H9 (cell line): ENCODE measurements at regions not wholly inside any gene's neighbourhood (a gene's known extent, or its start where the extent isn't known, plus 50 kb on each side); places are given as distances from the start of the nearest gene placed in this dataset.

Experiments used
- DNase-seq: peaks from one replicate; pipeline ENCODE4 v3.0.0-alpha.2; 2017
- H2AFZ ChIP-seq: one replicate; pipeline ENCODE4 v1.6.1; 2013; ENCODE audit warnings: mild to moderate bottlenecking, low read length, control low read depth, moderate library complexity
- H2AK5ac ChIP-seq: 2 replicates; pipeline ENCODE4 v1.6.1; 2013; ENCODE audit warnings: low read length, control low read depth, mixed read lengths; ENCODE audit not compliant: insufficient read length
- H2BK120ac ChIP-seq: one replicate; pipeline ENCODE4 v1.6.1; 2013; ENCODE audit warnings: low read depth, mild to moderate bottlenecking, low read length, control low read depth, inconsistent platforms; ENCODE audit not compliant: poor library complexity, severe bottlenecking
- H2BK12ac ChIP-seq: 2 replicates; pipeline ENCODE4 v1.6.1; 2013; ENCODE audit warnings: low read length, control low read depth, mixed read lengths, low read depth; ENCODE audit not compliant: insufficient read length
- H2BK15ac ChIP-seq: 2 replicates; pipeline ENCODE4 v1.6.1; 2013; ENCODE audit warnings: low read depth, low read length, control low read depth
- H2BK20ac ChIP-seq: one replicate; pipeline ENCODE4 v1.6.1; 2013; ENCODE audit warnings: low read depth, mild to moderate bottlenecking, low read length, control low read depth, inconsistent platforms; ENCODE audit not compliant: poor library complexity, severe bottlenecking
- H2BK5ac ChIP-seq: 2 replicates; pipeline ENCODE4 v1.6.1; 2013; ENCODE audit warnings: low read length, control low read depth, mixed read lengths; ENCODE audit not compliant: insufficient read length
- H3K14ac ChIP-seq: 2 replicates; pipeline ENCODE4 v1.6.1; 2013; ENCODE audit warnings: low read length, control low read depth; ENCODE audit not compliant: insufficient read depth
- H3K18ac ChIP-seq: 2 replicates; pipeline ENCODE4 v1.6.1; 2013; ENCODE audit warnings: low read depth, mild to moderate bottlenecking, mixed read lengths, low read length, control low read depth; ENCODE audit not compliant: insufficient read length
- H3K23ac ChIP-seq: 2 replicates; pipeline ENCODE4 v1.6.1; 2013; ENCODE audit warnings: low read length, control low read depth, mixed read lengths, low read depth; ENCODE audit not compliant: insufficient read length
- H3K23me2 ChIP-seq: 2 replicates; pipeline ENCODE4 v1.6.1; 2013; ENCODE audit warnings: low read depth, mild to moderate bottlenecking, mixed read lengths, low read length, control low read depth; ENCODE audit not compliant: insufficient read length, poor library complexity, severe bottlenecking
- H3K27ac ChIP-seq: 2 replicates; pipeline ENCODE4 v1.5.1; 2013; ENCODE audit warnings: low read length, control low read depth, mixed read lengths, low read depth; ENCODE audit not compliant: insufficient read length
- H3K27me3 ChIP-seq: 2 replicates; pipeline ENCODE4 v1.6.1; 2013; ENCODE audit warnings: low read length, control low read depth, inconsistent platforms; ENCODE audit not compliant: insufficient read depth
- H3K4ac ChIP-seq: 2 replicates; pipeline ENCODE4 v1.6.1; 2013; ENCODE audit warnings: low read depth, mild to moderate bottlenecking, control low read depth, inconsistent platforms, low read length, moderate library complexity
- H3K4me1 ChIP-seq: 2 replicates; pipeline ENCODE4 v1.6.1; 2013; ENCODE audit warnings: low read length, control low read depth, inconsistent platforms; ENCODE audit not compliant: insufficient read depth
- H3K4me2 ChIP-seq: 2 replicates; pipeline ENCODE4 v1.6.1; 2013; ENCODE audit warnings: low read length, control low read depth, mixed read lengths; ENCODE audit not compliant: insufficient read length, insufficient read depth
- H3K56ac ChIP-seq: 2 replicates; pipeline ENCODE4 v1.6.1; 2013; ENCODE audit warnings: low read depth, mild to moderate bottlenecking, mixed read lengths, low read length, control low read depth; ENCODE audit not compliant: insufficient read length
- H3K79me1 ChIP-seq: 2 replicates; pipeline ENCODE4 v1.6.1; 2013; ENCODE audit warnings: low read depth, mild to moderate bottlenecking, moderate library complexity, low read length, control low read depth, inconsistent platforms; ENCODE audit not compliant: insufficient read depth, poor library complexity, severe bottlenecking
- H3K79me2 ChIP-seq: 2 replicates; pipeline ENCODE4 v1.6.1; 2013; ENCODE audit warnings: low read length, control low read depth, inconsistent platforms; ENCODE audit not compliant: insufficient read depth
- H3K9ac ChIP-seq: 2 replicates; pipeline ENCODE4 v1.6.1; 2013; ENCODE audit warnings: low read length, control low read depth, mixed read lengths; ENCODE audit not compliant: insufficient read length; ENCODE audit errors: extremely low read depth
- H3K9me3 ChIP-seq: one replicate; pipeline ENCODE4 v1.6.1; 2013; ENCODE audit warnings: low read depth, low read length, inconsistent platforms; ENCODE audit not compliant: control insufficient read depth
- H3T11ph ChIP-seq: one replicate; pipeline ENCODE4 v1.6.1; 2013; ENCODE audit warnings: mild to moderate bottlenecking, low read length, control low read depth, inconsistent platforms
- H4K20me1 ChIP-seq: one replicate; pipeline ENCODE4 v1.6.1; 2013; ENCODE audit not compliant: control insufficient read depth, insufficient read length, insufficient read depth
- H4K5ac ChIP-seq: 2 replicates; pipeline ENCODE4 v1.6.1; 2013; ENCODE audit warnings: low read depth, mild to moderate bottlenecking, mixed read lengths, low read length, control low read depth; ENCODE audit not compliant: insufficient read length
- H4K8ac ChIP-seq: replicated peaks from 2 replicates; pipeline ENCODE4 v1.6.1; 2013; ENCODE audit warnings: low read length, control low read depth, mixed read lengths, low read depth; ENCODE audit not compliant: insufficient read length
- H4K91ac ChIP-seq: 2 replicates; pipeline ENCODE4 v1.6.1; 2013; ENCODE audit warnings: low read depth, mild to moderate bottlenecking, moderate library complexity, mixed read lengths, low read length, control low read depth; ENCODE audit not compliant: insufficient read length
- H3K27ac Mint-ChIP-seq, 3 experiments: 2 replicates in 2 of 3; 3 replicates in 1 of 3; pipeline ENCODE4 v1.8.0; 2020 to 2021; ENCODE audit warnings: mixed read lengths in 3 of 3, mild to moderate bottlenecking in 1 of 3, moderate library complexity in 1 of 3
- H3K27me3 Mint-ChIP-seq: 2 replicates; pipeline ENCODE4 v1.8.0; 2021; ENCODE audit warnings: low read depth, mild to moderate bottlenecking, moderate library complexity, mixed read lengths
- H3K36me3 Mint-ChIP-seq, 3 experiments: 2 replicates in 2 of 3; 3 replicates in 1 of 3; pipeline ENCODE4 v1.8.0; 2020 to 2021; ENCODE audit warnings: low read depth in 3 of 3, mixed read lengths in 3 of 3; ENCODE audit not compliant: insufficient read depth in 1 of 3
- H3K4me1 Mint-ChIP-seq, 2 experiments: 2 replicates each; pipeline ENCODE4 v1.8.0; 2020; ENCODE audit warnings: mixed read lengths in 2 of 2
- H3K4me3 Mint-ChIP-seq, 2 experiments: 2 replicates in 1 of 2; 3 replicates in 1 of 2; pipeline ENCODE4 v1.8.0; 2020 to 2021; ENCODE audit warnings: mild to moderate bottlenecking in 2 of 2, mixed read lengths in 2 of 2, moderate library complexity in 1 of 2
- H3K9me3 Mint-ChIP-seq, 2 experiments: 2 replicates in 1 of 2; 3 replicates in 1 of 2; pipeline ENCODE4 v1.8.0; 2020; ENCODE audit warnings: mild to moderate bottlenecking in 2 of 2, mixed read lengths in 2 of 2, moderate library complexity in 1 of 2
- WGBS: extraction: QIAGEN DNeasy Blood & Tissue Kit; methylation state at CpG from one replicate; pipeline ENCODE4 v1.1.7; 2013; ENCODE audit warnings: missing lambda C conversion rate, low lambda C conversion rate, mixed read lengths; ENCODE audit not compliant: insufficient read length; ENCODE audit errors: extremely low coverage; 5-methylcytosine and 5-hydroxymethylcytosine counted together
- TF ChIP-seq, protein P1 (sequence below): fragments of 200-600 bp; sonication (generic); conservative IDR thresholded peaks from 3 replicates; pipeline ENCODE4 v1.8.0; 2021; ENCODE audit warnings: antibody characterized with exemption, mild to moderate bottlenecking

GRCh38 chr4:179582164-179582905, 2140.1 kb upstream of the AGA start:
- Mint-ChIP-seq H3K27me3 (no peaks in the 10 kb centered on the region), H3K27ac (no peak overlapping the region), H3K4me3 (no peak overlapping the region), H3K36me3 (no peaks in the 10 kb centered on the region), H3K4me1 (peaks cover 7 to 18% of the 10 kb centered on the region in 2 experiments), H3K9me3 (no peaks in the 10 kb centered on the region)
- no peak overlapping the region for H3K23ac ChIP-seq
- H4K5ac ChIP-seq, result no peak overlapping the region
- no peak overlapping the region for H4K91ac ChIP-seq
- no peak overlapping the region for H2BK20ac ChIP-seq
- no peak overlapping the region for H2AK5ac ChIP-seq
- H4K20me1 ChIP-seq, result no peaks in the 10 kb centered on the region
- no CpG with 5 or more reads among the region's 3 CpGs for WGBS
- H3K9me3 ChIP-seq, result no peaks in the 10 kb centered on the region
- no peak overlapping the region for H3K9ac ChIP-seq
- H2BK15ac ChIP-seq, result no peak overlapping the region
- H3K14ac ChIP-seq, result no peak overlapping the region
- H3K4me2 ChIP-seq, result no peak overlapping the region
- DNase-seq, result no peak
- no peak overlapping the region for H3K18ac ChIP-seq
- H3K79me2 ChIP-seq, result no peaks in the 10 kb centered on the region
- H3K27me3 ChIP-seq, result no peaks in the 10 kb centered on the region
- H4K8ac ChIP-seq, result no peak overlapping the region
- no peak overlapping the region for H2BK120ac ChIP-seq
- no peak overlapping the region for H2AFZ ChIP-seq
- H3K27ac ChIP-seq, result no peak overlapping the region
- H3K79me1 ChIP-seq, result no peaks in the 10 kb centered on the region
- H3K4me1 ChIP-seq, result no peaks in the 10 kb centered on the region
- no peak overlapping the region for H3K56ac ChIP-seq
- TF ChIP-seq, protein P1, sequence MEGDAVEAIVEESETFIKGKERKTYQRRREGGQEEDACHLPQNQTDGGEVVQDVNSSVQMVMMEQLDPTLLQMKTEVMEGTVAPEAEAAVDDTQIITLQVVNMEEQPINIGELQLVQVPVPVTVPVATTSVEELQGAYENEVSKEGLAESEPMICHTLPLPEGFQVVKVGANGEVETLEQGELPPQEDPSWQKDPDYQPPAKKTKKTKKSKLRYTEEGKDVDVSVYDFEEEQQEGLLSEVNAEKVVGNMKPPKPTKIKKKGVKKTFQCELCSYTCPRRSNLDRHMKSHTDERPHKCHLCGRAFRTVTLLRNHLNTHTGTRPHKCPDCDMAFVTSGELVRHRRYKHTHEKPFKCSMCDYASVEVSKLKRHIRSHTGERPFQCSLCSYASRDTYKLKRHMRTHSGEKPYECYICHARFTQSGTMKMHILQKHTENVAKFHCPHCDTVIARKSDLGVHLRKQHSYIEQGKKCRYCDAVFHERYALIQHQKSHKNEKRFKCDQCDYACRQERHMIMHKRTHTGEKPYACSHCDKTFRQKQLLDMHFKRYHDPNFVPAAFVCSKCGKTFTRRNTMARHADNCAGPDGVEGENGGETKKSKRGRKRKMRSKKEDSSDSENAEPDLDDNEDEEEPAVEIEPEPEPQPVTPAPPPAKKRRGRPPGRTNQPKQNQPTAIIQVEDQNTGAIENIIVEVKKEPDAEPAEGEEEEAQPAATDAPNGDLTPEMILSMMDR, result no peak
- H3K4ac ChIP-seq, result no peak overlapping the region
- H3T11ph ChIP-seq, result no peak overlapping the region
- H3K23me2 ChIP-seq, result no peaks in the 10 kb centered on the region
- H2BK5ac ChIP-seq, result no peak overlapping the region
- no peak overlapping the region for H2BK12ac ChIP-seq
